ENCODE measurements at regions not wholly inside any gene's neighbourhood (a gene's known extent, or its start where the extent isn't known, plus 50 kb on each side); places are given as distances from the start of the nearest gene placed in this dataset.

DNA sequence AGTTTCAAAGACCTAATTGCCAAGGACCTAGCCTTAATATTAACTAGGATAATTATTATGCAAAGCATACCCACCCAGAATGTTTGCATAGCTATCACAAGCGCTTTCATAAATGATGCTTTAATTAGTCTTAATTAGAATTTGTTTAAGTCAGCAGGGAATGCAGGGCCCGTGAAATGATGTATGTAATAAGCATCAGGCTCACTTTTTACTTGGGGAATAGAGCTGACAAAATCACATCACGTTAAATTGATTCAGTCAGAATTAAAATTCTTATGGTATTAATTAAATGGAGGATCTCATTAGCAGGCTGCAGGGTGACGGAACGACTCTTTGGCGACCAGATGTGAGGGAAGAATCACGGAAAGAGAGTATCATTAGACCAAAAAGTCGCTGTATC lies 264.5 kb downstream of the GPD2 start:
- H3K9me1 ChIP-seq (ENCODE audit: insufficient read depth, low read length), result no peaks in the 10 kb centered on the region
- no peaks in the 10 kb centered on the region for H3K9me3 ChIP-seq (ENCODE audit: control insufficient read depth, insufficient read depth, low read length)
- no peak overlapping the region for H4K91ac ChIP-seq (ENCODE audit: insufficient read depth, low read depth, low read length)
- no peaks in the 10 kb centered on the region for H4K20me1 ChIP-seq (ENCODE audit: insufficient read depth, low read length)
- dilution Hi-C loops (cut with HindIII; ENCODE audit: low sequenced_read_pairs, unreplicated experiment) (no loop called here), in situ Hi-C loops (cut with MboI; ENCODE audit: low sequenced_read_pairs) (no loop called here), intact Hi-C loops (cut with micrococcal nuclease) (no loop called here)
- H3K27ac ChIP-seq (ENCODE audit: insufficient read depth, low read length), result no peak overlapping the region
- H3K36me3 ChIP-seq (ENCODE audit: control insufficient read depth, insufficient read depth, low read length), result no peaks in the 10 kb centered on the region
- no peak overlapping the region for H4K8ac ChIP-seq (ENCODE audit: low read depth in 2 of 2, low read length in 2 of 2)
- no peak overlapping the region for H2AK5ac ChIP-seq (ENCODE audit: low read depth, low read length)
- H3K4ac ChIP-seq (ENCODE audit: low read depth, low read length), result no peak overlapping the region
- H3K23ac ChIP-seq (ENCODE audit: low read depth, low read length), result no peak overlapping the region
- H2BK20ac ChIP-seq (ENCODE audit: low read depth, low read length), result no peak overlapping the region
- no peaks in the 10 kb centered on the region for H3K4me1 ChIP-seq (ENCODE audit: control insufficient read depth, insufficient read depth, low read length)
- POLR2A ChIA-PET (ENCODE audit: unreplicated experiment), result no interaction called here
- WGBS, 2 experiments (ENCODE audit: extremely low coverage in 2 of 2, insufficient read length in 1 of 2), result no CpG with 5 or more reads among the region's 8 CpGs
- H2AFZ ChIP-seq (replicated peaks; ENCODE audit: low read length, poor library complexity), result no peak overlapping the region
- H2BK15ac ChIP-seq (ENCODE audit: low read depth, low read length), result no peak overlapping the region
- BruUV-seq (replicated peaks), result no TSS peak
- no peak overlapping the region for H2BK120ac ChIP-seq (ENCODE audit: low read depth, low read length)
- H3K56ac ChIP-seq (ENCODE audit: extremely low read depth, insufficient read depth, low read length), result no peak overlapping the region
- no peak overlapping the region for H3K4me3 ChIP-seq (ENCODE audit: insufficient read depth, low read depth, low read length)
- H4K5ac ChIP-seq (ENCODE audit: low read depth, low read length), result no peak overlapping the region
- ATAC-seq (ENCODE audit: low read depth) (no peak), DNase-seq (no peak)
- no peak overlapping the region for H2BK5ac ChIP-seq (ENCODE audit: low read depth, low read length, poor library complexity, severe bottlenecking)
- no peaks in the 10 kb centered on the region for H3K79me1 ChIP-seq (ENCODE audit: low read depth in 1 of 2, low read length in 2 of 2)
- no peak overlapping the region for H3K9ac ChIP-seq (ENCODE audit: low read depth, low read length)
- no peak overlapping the region for H3K4me2 ChIP-seq (ENCODE audit: low read depth, low read length)
- no peak overlapping the region for H3K14ac ChIP-seq (replicated peaks; ENCODE audit: low read depth, low read length)
- no peak overlapping the region for H2AK9ac ChIP-seq (replicated peaks; ENCODE audit: low read depth, low read length, poor library complexity)
- H3K27me3 ChIP-seq (ENCODE audit: control insufficient read depth, insufficient read depth, low read length), result no peaks in the 10 kb centered on the region; the same call in 1 of the 2 replicates
- CTCF ChIA-PET, result no interaction called here
- H3K18ac ChIP-seq (ENCODE audit: low read depth, low read length), result no peak overlapping the region
- TF ChIP-seq SMC3 (IDR thresholded peaks at IDR 0.05; ENCODE audit: low read depth, low read length) (no peak), USF2 (IDR thresholded peaks at IDR 0.05; ENCODE audit: low read depth, low read length) (no peak), CHD1 (IDR thresholded peaks at IDR 0.05; ENCODE audit: low read depth, low read length) (no peak), MXI1 (IDR thresholded peaks at IDR 0.05; ENCODE audit: borderline replicate concordance, low read depth, low read length) (no peak), CTCF (conservative IDR thresholded peaks at IDR 0.05; ENCODE audit: low read depth, low read length) (no peak), MAZ (IDR thresholded peaks at IDR 0.05; ENCODE audit: borderline replicate concordance, low read depth, low read length) (no peak), RFX5 (IDR thresholded peaks at IDR 0.05; ENCODE audit: low read depth, low read length) (no peak), MAFK (IDR thresholded peaks at IDR 0.05; ENCODE audit: low read depth, low read length) (no peak), FOS (IDR thresholded peaks at IDR 0.05; ENCODE audit: low read depth, low read length) (no peak), CEBPB (IDR thresholded peaks at IDR 0.05; ENCODE audit: low read depth, low read length) (no peak), RAD21 (IDR thresholded peaks at IDR 0.05; ENCODE audit: low read length) (no peak), NFE2L2 (IDR thresholded peaks at IDR 0.05; ENCODE audit: low read depth, low read length) (no peak), POLR2A (IDR thresholded peaks at IDR 0.05; ENCODE audit: low read depth, low read length) (no peak)

All from IMR-90 (cell line).